ENCODE measurements at regions not wholly inside any gene's neighbourhood (a gene's known extent, or its start where the extent isn't known, plus 50 kb on each side); places are given as distances from the start of the nearest gene placed in this dataset.

DNA sequence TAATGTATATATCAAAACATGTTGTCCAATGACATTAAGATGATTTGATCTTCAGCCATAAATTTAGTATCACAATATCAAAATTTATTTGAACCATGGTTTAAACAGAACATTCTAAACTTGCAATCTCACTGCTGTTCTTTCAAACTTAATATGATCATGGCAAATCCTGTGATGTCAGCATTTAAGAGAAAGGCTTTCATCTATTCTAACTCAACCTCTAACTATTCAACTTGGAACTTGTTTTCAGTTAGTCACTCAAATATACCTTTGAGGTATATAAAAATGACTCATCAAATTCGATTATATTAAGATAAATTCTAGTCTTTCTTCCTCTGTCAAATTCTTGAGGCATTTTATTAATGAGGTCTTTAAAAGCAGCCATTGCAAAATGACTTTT lies 747.0 kb upstream of the FLRT2 start:
- Histone ChIP-seq H3K9me3 (ENCODE audit: control insufficient read depth, insufficient read depth, low read length) (no peaks in the 10 kb centered on the region), H3K4me3 (ENCODE audit: low read depth, low read length) (no peak overlapping the region), H3K36me3 (ENCODE audit: control insufficient read depth, insufficient read depth, low read length) (no peaks in the 10 kb centered on the region), H3K27ac (ENCODE audit: low read depth, low read length) (no peak overlapping the region), H3K4me1 (ENCODE audit: control insufficient read depth, insufficient read depth, low read length) (no peaks in the 10 kb centered on the region), H3K27me3 (ENCODE audit: control insufficient read depth, insufficient read depth, low read length) (no peaks in the 10 kb centered on the region)
- WGBS (ENCODE audit: insufficient coverage), result no CpG with 5 or more reads among the region's 1 CpG
- DNase-seq (ENCODE audit: low read depth in 4 of 6, low spot score in 6 of 6), result no peak

DNA sequence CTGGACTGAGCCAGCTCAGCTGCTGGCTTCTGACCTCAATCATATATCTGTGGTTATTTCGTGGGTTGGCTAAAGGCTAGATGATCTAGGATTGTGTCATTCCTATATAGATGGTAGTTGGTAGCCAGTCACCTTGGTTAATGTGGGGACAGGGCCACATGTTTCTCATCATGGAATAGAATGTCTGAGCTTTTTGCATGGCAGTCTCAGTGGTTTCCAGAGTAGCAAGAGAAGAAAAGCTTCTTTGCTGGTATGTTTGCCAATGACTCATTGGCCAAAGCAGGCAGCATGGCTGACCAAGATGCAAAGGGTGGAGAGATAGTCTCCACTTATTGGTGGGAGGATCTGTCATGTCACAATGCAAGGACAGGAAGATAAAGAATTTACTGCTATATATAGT lies 746.4 kb upstream of the FLRT2 start:
- WGBS (ENCODE audit: insufficient coverage), result 67% methylated on average over 1 of the region's 1 CpG
- Histone ChIP-seq H3K4me1 (ENCODE audit: control insufficient read depth, insufficient read depth, low read length) (no peaks in the 10 kb centered on the region), H3K4me3 (ENCODE audit: low read depth, low read length) (no peak overlapping the region), H3K27ac (ENCODE audit: low read depth, low read length) (no peak overlapping the region), H3K9me3 (ENCODE audit: control insufficient read depth, insufficient read depth, low read length) (no peaks in the 10 kb centered on the region), H3K27me3 (ENCODE audit: control insufficient read depth, insufficient read depth, low read length) (no peaks in the 10 kb centered on the region), H3K36me3 (ENCODE audit: control insufficient read depth, insufficient read depth, low read length) (no peaks in the 10 kb centered on the region)
- no peak for DNase-seq (ENCODE audit: low read depth in 4 of 6, low spot score in 6 of 6)

- Histone ChIP-seq H3K27me3 (ENCODE audit: control insufficient read depth, insufficient read depth, low read length) (no peaks in the 10 kb centered on the region), H3K4me3 (ENCODE audit: low read depth, low read length) (no peak overlapping the region), H3K9me3 (ENCODE audit: control insufficient read depth, insufficient read depth, low read length) (no peaks in the 10 kb centered on the region), H3K36me3 (ENCODE audit: control insufficient read depth, insufficient read depth, low read length) (no peaks in the 10 kb centered on the region), H3K4me1 (ENCODE audit: control insufficient read depth, insufficient read depth, low read length) (no peaks in the 10 kb centered on the region), H3K27ac (ENCODE audit: low read depth, low read length) (no peak overlapping the region)
- DNase-seq (ENCODE audit: low read depth in 4 of 6, low spot score in 6 of 6), result no peak
These were observed 743.9 kb upstream of the FLRT2 start for GRCh38 chr14:84785996-84786395.

- H3K36me3 ChIP-seq (ENCODE audit: control insufficient read depth, insufficient read depth, low read length), result no peaks in the 10 kb centered on the region
- no peak for DNase-seq (ENCODE audit: low read depth in 4 of 6, low spot score in 6 of 6)
- no peaks in the 10 kb centered on the region for H3K4me1 ChIP-seq (ENCODE audit: control insufficient read depth, insufficient read depth, low read length)
- H3K27me3 ChIP-seq (ENCODE audit: control insufficient read depth, insufficient read depth, low read length), result no peaks in the 10 kb centered on the region
- no peak overlapping the region for H3K4me3 ChIP-seq (ENCODE audit: low read depth, low read length)
- WGBS (ENCODE audit: insufficient coverage), result no CpG with 5 or more reads among the region's 1 CpG
- H3K9me3 ChIP-seq (ENCODE audit: control insufficient read depth, insufficient read depth, low read length), result no peaks in the 10 kb centered on the region
- no peak overlapping the region for H3K27ac ChIP-seq (ENCODE audit: low read depth, low read length)
These were observed 740.9 kb upstream of the FLRT2 start for GRCh38 chr14:84789012-84789411.

GRCh38 chr14:84792722-84793410 lies 737.1 kb upstream of the FLRT2 start:
- DNase-seq (ENCODE audit: low read depth in 4 of 6, low spot score in 6 of 6), result no peak
- H3K9me3 ChIP-seq (ENCODE audit: control insufficient read depth, insufficient read depth, low read length), result no peaks in the 10 kb centered on the region
- no peak overlapping the region for H3K27ac ChIP-seq (ENCODE audit: low read depth, low read length)
- H3K36me3 ChIP-seq (ENCODE audit: control insufficient read depth, insufficient read depth, low read length), result no peaks in the 10 kb centered on the region
- H3K4me1 ChIP-seq (ENCODE audit: control insufficient read depth, insufficient read depth, low read length), result no peaks in the 10 kb centered on the region
- no peaks in the 10 kb centered on the region for H3K27me3 ChIP-seq (ENCODE audit: control insufficient read depth, insufficient read depth, low read length)
- H3K4me3 ChIP-seq (ENCODE audit: low read depth, low read length), result no peak overlapping the region
- 59% methylated on average over 2 of the region's 4 CpGs for WGBS (ENCODE audit: insufficient coverage)

- H3K27me3 ChIP-seq (ENCODE audit: control insufficient read depth, insufficient read depth, low read length), result no peaks in the 10 kb centered on the region
- no peaks in the 10 kb centered on the region for H3K4me1 ChIP-seq (ENCODE audit: control insufficient read depth, insufficient read depth, low read length)
- WGBS (ENCODE audit: insufficient coverage), result no CpG with 5 or more reads among the region's 3 CpGs
- H3K36me3 ChIP-seq (ENCODE audit: control insufficient read depth, insufficient read depth, low read length), result no peaks in the 10 kb centered on the region
- DNase-seq (ENCODE audit: low read depth in 4 of 6, low spot score in 6 of 6), result no peak
- H3K9me3 ChIP-seq (ENCODE audit: control insufficient read depth, insufficient read depth, low read length), result no peaks in the 10 kb centered on the region
- H3K4me3 ChIP-seq (ENCODE audit: low read depth, low read length), result no peak overlapping the region
- no peak overlapping the region for H3K27ac ChIP-seq (ENCODE audit: low read depth, low read length)
These were observed 732.6 kb upstream of the FLRT2 start for GRCh38 chr14:84797326-84797725.

DNA sequence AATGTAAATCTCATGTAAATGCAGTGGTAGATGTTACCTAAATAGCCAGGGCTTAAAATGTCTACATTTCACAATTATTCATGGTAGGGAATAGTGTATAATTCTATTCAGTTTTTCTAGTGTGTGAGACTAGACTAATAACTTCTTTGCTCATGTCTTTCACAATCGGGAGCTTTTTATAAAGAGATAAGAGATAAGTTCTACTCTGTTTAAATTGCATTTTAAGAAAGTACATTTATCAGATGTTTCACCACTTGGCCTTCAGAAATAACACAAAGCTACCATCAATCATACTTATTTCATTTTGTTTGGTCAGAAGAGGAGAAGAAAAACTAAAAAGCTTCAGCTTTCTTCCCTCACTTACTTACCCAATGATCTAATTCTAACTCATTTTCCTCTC lies 725.5 kb upstream of the FLRT2 start:
- Histone ChIP-seq H3K4me1 (ENCODE audit: control insufficient read depth, insufficient read depth, low read length) (no peaks in the 10 kb centered on the region), H3K27me3 (ENCODE audit: control insufficient read depth, insufficient read depth, low read length) (no peaks in the 10 kb centered on the region), H3K27ac (ENCODE audit: low read depth, low read length) (no peak overlapping the region), H3K9me3 (ENCODE audit: control insufficient read depth, insufficient read depth, low read length) (no peaks in the 10 kb centered on the region), H3K4me3 (ENCODE audit: low read depth, low read length) (no peak overlapping the region), H3K36me3 (ENCODE audit: control insufficient read depth, insufficient read depth, low read length) (no peaks in the 10 kb centered on the region)
- DNase-seq (ENCODE audit: low read depth in 4 of 6, low spot score in 6 of 6), result no peak
- no CpG with 5 or more reads among the region's 1 CpG for WGBS (ENCODE audit: insufficient coverage)

DNA sequence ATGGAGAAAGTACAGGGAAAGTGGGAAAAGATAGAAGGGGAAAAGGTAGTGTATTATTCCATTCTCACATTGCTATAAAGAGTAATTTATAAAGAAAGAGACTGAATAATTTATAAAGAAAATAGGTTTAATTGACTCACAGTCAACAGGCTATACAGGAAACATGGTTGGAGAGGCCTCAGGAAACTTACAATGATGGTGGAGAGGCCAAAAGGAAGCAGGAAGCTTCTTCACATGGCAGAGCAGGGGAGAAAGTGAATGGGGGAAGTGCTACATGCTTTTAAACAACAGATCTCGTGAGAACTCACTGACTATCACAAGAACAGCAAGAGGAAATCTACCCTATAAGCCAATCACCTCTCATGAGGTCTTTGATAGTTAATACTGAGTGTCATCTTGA lies 725.0 kb upstream of the FLRT2 start:
- DNase-seq (ENCODE audit: low read depth in 4 of 6, low spot score in 6 of 6), result no peak
- WGBS (ENCODE audit: insufficient coverage), result no CpG with 5 or more reads among the region's 1 CpG
- Histone ChIP-seq H3K9me3 (ENCODE audit: control insufficient read depth, insufficient read depth, low read length) (no peaks in the 10 kb centered on the region), H3K4me1 (ENCODE audit: control insufficient read depth, insufficient read depth, low read length) (no peaks in the 10 kb centered on the region), H3K36me3 (ENCODE audit: control insufficient read depth, insufficient read depth, low read length) (no peaks in the 10 kb centered on the region), H3K4me3 (ENCODE audit: low read depth, low read length) (no peak overlapping the region), H3K27ac (ENCODE audit: low read depth, low read length) (no peak overlapping the region), H3K27me3 (ENCODE audit: control insufficient read depth, insufficient read depth, low read length) (no peaks in the 10 kb centered on the region)

- no peak overlapping the region for H3K27ac ChIP-seq (ENCODE audit: low read depth, low read length)
These were observed 723.8 kb upstream of the FLRT2 start for GRCh38 chr14:84806181-84806580.

DNA sequence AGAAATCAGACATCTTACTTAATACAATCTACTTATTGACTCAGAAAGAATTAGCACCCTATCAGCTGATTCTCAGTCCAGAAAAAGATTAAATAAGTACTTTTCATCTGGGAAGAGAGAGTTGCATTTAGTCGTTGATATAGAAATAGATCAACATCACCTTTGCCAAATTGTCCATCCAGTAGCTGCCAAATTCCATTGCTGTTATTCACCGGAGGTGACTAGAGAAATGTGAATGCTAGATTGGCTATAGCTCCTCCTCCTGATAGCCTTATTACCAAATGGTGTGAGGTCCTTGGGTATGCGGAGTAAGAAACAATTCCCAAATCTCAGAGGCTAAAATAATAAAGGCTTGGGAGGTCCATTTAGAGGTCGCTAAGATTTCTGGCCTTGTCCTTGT lies 723.3 kb upstream of the FLRT2 start:
- DNase-seq (ENCODE audit: low read depth in 4 of 6, low spot score in 6 of 6), result no peak
- no peak overlapping the region for H3K27ac ChIP-seq (ENCODE audit: low read depth, low read length)
- WGBS (ENCODE audit: insufficient coverage), result no CpG with 5 or more reads among the region's 4 CpGs

More at GRCh38 chr14:84806181-84806580, 723.8 kb upstream of the FLRT2 start:
- Histone ChIP-seq H3K4me1 (ENCODE audit: control insufficient read depth, insufficient read depth, low read length) (no peaks in the 10 kb centered on the region), H3K9me3 (ENCODE audit: control insufficient read depth, insufficient read depth, low read length) (no peaks in the 10 kb centered on the region), H3K36me3 (ENCODE audit: control insufficient read depth, insufficient read depth, low read length) (no peaks in the 10 kb centered on the region), H3K4me3 (ENCODE audit: low read depth, low read length) (no peak overlapping the region), H3K27me3 (ENCODE audit: control insufficient read depth, insufficient read depth, low read length) (no peaks in the 10 kb centered on the region)
- no peak for DNase-seq (ENCODE audit: low read depth in 4 of 6, low spot score in 6 of 6)

More for the DNA sequence above, 723.3 kb upstream of the FLRT2 start:
- Histone ChIP-seq H3K9me3 (ENCODE audit: control insufficient read depth, insufficient read depth, low read length) (no peaks in the 10 kb centered on the region), H3K36me3 (ENCODE audit: control insufficient read depth, insufficient read depth, low read length) (no peaks in the 10 kb centered on the region), H3K4me3 (ENCODE audit: low read depth, low read length) (no peak overlapping the region), H3K4me1 (ENCODE audit: control insufficient read depth, insufficient read depth, low read length) (no peaks in the 10 kb centered on the region), H3K27me3 (ENCODE audit: control insufficient read depth, insufficient read depth, low read length) (no peaks in the 10 kb centered on the region)
